ENCODE measurements at regions not wholly inside any gene's neighbourhood (a gene's known extent, or its start where the extent isn't known, plus 50 kb on each side); places are given as distances from the start of the nearest gene placed in this dataset.

DNA sequence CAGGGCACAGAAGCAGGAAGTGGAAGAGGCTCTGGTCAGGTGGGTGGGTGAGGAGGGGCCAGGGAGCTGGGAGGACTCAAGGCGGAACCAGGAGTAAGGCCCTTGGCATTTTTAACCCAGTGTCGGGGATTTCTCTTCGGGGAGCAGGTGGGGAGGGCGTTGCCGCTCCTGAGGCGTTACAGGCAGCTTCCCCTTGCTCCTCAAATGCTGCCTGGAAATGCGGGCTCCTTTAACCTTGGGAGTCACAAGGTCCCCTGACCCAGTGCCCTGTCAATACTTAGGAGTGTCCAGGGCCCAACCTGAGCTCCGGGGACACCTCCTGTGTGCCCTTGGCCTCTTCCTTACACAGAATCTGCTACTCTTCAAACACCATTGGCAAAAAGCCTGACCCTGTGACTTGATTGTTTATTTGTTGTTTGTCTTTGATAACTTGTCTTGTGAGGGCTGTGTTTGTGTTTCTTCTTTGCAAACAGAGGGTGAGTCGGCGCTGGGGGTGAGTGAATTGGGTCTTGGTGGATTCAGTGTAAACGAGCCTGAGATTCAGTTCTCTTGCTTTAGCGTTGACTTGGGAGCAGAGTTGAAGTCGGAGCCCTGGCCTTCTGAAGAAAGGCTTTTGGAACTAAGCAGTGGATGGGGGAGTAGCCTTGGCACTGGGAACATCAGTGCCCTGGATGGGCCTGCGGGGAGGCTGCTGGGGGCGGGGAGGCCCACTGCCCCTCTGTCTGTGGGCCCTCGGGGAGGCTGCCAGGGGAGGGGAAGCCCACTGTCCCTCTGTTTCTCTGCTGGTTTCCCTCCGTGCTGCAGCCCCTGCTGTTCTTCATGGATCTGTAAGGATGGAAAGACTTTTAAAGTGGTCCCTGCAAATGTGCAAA, 300.7 kb upstream of the IRX4 start:
- DNase-seq (ENCODE audit: low read depth): no peak

DNA sequence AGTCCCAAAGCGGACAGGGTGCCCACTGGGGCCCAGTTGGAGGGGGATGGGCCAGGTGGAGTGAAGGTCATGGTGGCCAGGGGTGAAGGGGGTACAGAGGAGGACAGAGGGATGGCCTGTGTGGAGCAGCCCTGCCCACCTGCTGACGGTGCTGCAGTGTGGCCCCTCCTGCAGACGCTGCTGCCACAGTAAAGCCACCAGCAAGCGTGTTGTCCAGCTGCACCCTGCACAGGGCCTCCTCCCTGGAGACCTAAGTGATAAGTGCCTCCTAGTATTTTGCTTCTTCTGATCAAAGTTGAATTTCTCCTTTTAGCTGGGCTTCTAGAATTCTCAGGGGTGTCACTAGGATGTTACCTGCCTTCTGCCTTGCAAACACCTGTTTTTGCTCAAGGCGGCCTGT, 299.3 kb upstream of the IRX4 start:
- no peak for DNase-seq (ENCODE audit: low read depth)

DNA sequence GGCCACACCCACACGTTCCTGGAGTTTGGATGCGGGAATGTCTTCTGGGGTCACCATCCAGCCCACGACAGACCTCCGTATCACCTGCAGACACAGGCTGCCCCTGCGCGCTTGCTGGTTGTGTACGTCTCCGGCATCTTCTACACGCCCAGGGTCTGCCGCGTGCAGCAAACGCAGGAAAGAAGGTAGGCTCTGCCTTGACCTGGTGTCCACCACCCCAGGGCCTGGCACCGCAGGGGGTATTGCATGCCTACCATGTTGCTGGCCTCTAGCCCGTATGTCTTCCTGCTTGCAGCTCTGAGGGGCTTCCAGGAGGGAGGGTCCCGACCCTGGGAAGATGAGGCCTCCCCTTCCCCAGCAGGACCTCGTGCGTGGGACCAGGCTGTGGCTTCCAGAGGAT, 298.8 kb upstream of the IRX4 start:
- no peak for DNase-seq (ENCODE audit: low read depth)

DNA sequence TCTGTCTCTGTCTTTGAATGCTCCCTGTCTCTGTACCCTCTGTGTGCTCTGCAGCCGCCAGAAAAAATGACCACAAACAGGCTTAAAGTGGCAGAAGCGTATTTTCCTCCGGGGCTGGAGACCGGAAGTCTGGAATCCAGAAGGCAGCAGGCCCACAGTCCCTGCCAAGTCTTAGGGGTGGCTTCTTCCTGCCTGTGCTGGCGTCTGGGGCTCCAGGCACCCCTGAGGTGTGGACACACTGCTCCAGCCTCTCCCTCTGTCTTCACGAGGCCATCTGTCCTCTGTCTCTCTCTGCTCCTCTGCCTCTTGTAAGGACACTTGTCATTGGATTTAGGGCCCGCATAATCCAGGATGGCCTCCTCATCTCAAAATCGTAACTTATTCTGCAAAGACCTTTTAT, 298.4 kb upstream of the IRX4 start:
- no peak for DNase-seq (ENCODE audit: low read depth)

DNA sequence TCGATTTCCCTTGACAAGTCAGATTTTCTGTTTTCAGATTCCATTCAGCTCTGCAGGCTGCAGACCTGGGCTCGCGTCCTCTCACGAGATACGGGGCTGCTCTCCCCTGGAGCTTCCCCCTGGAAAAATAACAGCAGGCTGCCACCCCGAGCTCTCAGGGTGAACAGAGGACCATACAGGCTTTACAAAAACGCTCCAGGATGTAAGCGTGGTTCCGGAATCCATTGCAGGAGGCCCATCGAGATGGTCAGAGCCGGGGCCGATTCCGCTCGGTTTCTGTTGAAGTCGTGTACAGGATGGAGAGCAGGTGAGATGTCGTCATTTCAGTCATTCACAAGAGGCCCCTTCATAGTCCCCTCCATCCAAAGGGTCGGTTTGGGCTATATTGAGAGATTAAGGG, 297.7 kb upstream of the IRX4 start:
- DNase-seq (ENCODE audit: low read depth): no peak

DNA sequence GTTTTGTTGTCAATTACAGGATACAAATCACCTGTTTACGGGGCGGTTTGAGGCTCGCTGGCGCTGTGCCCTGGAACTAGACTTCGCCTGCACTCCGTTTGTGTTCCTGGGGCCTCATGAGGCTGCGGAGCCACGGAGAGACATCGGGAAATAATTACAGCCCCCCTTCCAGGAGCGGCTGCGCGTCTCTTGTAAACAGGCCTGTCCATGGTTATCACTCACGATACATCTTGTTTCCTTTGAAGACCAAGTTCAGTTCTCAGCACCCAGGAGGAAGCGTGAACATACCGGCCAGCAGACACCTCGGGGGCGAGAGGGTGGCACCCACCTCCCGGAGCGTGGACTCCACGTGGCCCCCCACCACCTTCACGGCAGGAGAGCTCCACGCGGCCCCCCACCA, 297.1 kb upstream of the IRX4 start:
- no peak for DNase-seq (ENCODE audit: low read depth)

DNA sequence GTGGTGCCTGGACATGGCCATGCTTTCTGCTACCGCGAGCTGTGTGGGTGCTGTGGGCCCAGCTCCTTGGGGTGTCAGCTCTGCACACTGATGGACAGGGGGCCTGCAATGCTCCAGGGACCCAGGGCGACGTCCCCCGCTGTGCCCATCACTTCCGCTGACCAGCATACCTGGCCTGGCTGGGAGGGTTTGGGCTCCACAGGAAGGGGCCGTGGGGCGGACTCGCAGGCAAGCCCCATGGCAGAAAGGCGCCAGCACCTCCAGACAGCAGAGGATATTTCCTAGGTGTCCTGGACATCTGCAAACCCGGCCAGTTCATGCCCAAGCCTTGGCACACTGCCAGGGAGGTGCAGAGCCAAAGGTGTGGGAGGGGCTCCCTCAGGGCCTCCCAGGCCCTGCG, 295.8 kb upstream of the IRX4 start:
- DNase-seq (ENCODE audit: low read depth): no peak

DNA sequence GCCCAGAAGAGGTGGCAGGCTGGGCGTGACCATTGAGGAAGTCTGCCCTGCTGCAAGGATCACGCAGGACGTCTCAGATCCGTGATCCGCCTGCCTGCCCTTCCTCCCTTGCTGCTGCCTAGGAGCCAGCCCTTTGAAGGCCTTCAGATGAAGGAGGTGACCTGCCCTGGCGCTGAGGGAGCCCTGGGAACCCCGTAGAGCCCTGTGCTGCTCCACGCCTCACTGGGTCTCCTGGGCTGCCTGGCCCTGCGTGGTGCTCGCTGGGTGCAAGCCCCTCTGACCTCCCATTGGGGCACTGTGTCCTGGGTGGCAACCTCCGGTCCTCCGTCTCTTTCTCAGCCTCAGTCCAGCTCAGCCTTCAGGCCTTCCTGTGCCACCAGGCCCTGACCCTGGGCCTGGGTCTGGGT, 295.3 kb upstream of the IRX4 start:
- no peak for DNase-seq (ENCODE audit: low read depth)

DNA sequence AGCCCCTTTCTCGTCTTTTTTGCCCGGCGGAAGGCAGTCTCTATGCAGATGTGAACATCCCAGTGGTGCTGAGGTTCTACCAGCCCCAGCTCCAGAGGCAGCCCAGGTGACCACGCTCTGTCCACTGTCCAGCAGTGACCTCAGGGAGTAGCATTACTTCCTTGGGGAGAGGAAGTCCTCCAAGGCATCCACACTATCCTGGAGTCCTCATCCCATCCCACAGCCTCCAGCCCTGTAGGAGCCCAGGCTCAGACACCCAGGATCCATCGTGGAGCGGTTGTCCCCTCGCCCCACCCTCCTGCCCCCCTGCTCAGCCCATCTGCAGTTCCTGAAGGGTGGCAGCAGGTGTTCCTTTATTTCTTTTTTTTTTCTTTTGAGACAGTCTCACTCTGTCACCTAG, 294.5 kb upstream of the IRX4 start:
- DNase-seq (ENCODE audit: low read depth): no peak

DNA sequence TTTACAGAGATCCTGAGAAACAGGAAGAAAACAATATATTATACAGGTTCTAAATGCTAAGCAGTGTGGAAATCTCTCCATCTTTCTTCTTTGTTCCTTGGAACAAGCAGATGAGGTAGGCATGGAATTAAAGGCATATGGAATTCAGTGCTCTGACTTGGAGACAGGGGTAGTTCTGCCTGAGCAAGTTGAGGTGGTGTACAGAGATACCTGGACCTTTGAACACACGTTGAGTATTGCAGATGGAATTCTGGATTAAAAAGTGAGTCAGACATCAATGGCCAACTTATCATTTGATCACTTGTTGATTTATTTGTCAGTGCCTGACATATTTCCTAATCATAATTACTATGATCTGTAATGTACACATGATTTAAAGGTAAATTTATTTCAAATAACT, 293.9 kb upstream of the IRX4 start:
- DNase-seq (ENCODE audit: low read depth): no peak

DNA sequence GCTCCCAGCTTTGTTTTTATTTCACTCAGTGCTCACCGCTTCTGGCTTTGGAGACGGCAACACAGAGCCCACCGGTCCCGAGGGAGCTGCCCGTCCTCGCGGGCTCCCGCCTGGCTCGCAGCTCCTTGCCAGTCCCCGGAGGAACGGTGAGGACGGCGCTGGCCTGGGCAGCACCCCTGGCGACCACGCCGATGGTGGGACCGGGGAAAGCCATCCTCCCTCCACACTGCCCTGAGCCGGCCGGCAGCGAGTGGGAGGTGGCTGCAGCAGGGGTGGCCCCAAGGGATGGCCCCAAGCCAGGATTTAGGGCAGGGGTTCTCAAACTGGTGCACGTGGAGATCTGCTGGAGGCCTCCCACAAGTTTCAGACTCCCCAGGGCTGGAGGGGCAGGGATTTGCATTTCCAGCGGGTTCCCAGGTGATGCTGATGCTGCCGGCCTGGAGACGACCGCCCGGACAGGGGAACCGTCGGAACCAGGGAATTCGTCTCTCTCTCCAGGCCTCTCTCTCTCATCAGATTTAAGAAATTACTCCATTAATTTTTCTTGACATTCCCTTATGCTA, 293.2 kb upstream of the IRX4 start:
- DNase-seq (ENCODE audit: low read depth): no peak

DNA sequence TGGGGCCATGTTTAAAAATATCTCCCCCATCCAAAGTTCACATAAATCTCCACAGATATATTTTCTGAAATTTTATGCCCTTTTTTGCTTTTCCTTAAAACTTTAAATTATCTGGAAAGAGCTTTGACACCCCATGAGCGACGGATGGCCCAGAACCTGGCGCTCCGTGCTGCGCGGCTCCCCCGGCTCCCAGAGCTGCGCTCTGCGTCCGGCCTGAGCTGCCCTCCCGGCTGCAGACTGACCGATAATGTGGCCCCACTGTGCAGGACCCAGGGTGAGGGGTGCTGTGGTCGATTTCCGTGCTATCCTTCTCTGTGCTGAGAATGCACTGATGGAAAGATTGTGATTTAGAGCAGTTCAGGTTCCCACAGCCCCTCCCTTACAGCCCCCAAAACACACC, 292.3 kb upstream of the IRX4 start:
- DNase-seq (ENCODE audit: low read depth): no peak

DNA sequence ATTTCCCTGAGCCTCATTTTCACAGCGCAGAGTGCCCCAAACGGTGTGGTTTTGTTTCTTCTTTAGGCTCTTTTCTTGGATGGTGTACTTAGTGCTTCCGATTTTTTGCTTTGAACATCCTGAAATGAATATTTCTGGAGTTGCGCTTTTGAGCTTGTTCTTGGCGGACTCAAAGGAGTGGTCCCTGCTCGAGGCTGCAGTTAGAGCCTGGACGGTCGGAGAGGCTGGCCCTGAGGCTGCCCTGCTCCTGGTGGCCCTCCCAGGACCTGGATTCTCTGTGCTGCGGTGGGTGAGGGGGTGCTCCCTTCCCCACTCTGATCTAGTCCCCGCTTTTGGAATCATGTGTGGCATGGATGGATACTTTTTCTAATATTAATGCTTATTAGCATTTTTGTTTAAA, 291.8 kb upstream of the IRX4 start:
- DNase-seq (ENCODE audit: low read depth): no peak

DNA sequence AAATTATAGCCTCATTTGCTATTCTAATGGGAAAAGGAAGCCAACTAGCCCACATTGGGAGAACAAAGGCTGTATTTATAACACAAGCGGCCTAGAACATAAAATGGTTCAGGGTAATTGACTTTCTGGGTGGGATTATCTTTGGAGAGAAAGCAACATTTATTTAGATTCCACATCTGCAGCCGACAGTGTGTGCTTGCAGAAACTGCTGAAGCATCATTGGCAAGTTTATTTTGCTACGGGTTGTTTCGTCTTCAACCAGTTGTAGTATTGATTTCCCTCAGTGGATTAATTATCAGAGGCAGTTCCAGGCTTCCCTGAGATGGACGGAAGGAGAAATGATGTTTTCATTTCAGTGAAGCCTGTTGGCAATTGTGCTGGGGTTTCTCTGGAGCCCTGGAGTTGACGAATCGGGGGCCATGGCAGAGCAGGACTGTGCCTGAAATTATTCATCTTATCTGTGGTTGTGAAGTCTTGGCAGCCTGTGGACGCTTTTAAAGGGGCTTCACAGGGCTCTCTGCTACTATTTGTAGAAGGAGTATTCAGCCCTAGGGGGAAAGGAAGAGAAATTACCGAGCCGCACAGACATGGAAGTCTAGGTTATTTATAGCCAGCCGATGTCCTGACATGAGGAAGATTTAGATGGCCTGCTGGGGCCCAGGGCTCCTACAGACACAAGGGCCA, 290.6 kb upstream of the IRX4 start:
- no peak for DNase-seq (ENCODE audit: low read depth)

DNA sequence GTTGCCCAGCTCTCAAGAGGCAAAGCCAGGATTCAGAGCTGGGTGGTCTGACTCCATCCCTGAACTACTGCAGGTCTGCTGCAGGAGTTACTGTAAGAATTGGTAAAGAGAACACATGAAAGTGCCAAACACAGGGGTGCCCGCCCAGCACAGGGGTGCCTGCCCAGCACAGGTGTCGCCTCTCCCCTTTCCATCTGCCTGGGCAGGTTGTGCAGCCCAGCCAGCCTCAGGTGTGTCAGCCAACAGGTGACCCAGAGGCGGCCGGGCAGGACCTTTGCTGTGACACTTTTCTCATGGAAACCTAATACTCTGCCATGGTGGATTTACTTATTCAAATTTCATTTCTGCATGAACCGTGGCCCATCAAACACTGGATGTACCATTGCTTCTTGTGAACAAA, 289.7 kb upstream of the IRX4 start:
- no peak for DNase-seq (ENCODE audit: low read depth)

DNA sequence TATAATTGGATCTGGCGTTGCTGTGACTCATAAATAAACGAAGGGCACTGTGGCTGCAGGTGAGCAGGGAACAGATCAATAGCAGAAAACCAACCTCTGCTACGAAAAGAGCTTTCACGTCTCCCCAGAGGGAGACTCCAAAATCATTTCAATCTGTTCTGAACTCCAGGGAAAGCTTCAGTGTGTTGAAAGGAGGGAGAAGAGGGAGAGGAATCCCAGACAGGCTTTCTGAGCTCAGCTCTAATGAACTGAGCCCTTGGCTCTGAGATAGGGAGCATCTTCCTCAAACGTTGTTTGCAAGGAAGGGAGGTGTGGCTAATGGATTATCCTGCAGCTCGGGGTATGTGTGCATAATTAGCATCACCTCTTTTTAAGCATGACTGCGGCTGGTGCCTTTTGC, 288.0 kb upstream of the IRX4 start:
- no peak for DNase-seq (ENCODE audit: low read depth)

DNA sequence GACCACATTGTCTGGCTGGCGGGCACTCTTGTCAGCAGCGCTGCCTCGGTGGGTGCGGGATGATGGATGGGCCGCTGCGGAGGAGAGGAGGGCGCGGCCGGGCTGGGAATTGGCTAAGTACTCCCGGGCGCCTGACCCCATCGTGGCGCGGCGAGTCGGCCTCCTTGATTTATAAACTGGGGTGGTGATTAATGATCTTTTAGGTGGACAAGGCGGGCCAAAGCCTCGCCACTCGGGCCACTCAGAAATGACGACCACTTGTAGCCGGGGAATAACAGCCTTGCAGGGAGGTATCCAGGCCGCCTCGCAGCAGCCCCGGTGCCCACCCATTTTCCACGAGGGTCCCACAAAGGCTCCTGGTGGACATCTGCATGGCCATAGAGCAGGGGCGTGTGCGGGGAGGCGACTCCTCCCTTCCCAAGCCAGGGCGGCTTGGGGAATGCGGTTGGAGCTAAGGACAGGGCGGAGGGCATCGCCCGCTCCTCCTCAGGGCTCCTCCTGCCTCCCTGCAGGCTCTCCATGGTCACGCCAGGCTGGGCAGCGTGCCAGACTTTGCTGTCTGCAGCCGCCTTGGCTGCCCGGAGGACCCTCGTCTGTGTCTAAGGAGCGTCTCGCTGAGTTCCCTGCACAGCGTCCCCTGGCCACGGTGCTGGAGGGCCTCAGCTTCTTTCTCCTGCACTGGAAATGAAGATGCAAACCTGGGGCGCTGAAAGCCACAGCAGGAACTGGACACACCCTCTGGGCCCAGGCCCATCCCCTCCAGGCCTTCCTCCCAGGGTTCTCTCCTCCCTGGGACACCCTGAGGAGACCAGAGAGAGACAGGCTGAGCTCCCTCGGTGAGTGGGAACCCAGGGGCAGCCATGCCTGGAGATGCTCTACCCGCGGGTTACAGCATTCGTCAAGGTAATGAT, 287.4 kb upstream of the IRX4 start:
- DNase-seq (ENCODE audit: low read depth): no peak

DNA sequence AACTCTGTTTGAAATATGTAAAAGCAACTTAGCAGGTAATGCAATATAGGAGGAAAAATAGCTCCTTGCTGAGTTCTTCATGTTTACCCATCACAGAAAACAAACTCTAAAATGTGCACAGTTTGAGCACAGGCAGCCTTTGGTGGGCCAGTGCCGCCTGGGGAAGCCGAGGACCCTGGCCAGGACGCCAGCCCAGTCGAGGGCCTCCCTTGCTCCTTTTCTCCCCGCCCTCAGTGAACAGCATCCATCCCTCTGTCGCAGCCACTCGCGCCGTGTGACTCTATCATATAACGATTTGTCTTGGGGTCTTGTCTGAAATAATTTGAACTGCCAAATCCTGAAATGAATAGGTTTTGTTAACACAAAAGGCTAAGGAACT, 286.7 kb upstream of the IRX4 start:
- no peak for DNase-seq (ENCODE audit: low read depth)

DNA sequence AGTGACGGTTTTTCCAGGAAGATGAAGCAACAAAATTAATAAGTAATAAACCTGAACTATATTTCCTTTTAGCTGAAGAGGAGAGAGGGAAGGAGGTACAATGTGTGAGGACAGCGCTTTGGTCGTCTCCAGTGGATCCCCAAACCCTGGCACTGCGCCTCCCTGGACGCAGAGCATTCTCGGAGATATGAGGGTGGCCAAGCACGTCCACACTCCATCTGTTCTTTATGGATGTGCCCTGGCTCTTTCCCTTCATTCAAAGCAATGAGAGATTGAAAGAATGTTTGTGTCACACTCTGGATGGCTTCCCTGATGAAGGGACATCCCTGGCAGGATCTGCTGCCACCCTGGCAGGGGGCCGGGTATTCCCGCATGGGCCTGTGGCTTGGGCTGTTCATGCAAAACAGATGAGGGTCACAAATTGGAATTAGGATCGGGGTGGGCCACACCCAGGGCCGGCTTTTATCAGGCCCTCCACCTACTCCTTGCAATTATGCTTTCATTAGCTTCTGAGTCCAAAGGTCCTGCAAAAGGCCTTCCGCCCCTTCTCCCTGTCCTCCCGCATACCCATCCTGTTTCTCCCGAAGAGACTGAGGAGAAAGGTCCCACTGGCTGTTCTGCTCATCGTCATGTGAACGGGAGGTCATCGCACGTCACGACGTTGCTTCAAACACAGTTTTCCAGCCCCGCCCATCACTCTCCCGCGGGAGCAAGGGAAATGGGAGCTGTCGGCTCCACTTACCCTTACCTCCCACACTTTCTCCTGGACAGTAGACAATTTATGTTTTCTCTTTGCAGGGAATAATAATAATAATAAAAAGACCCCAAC, 286.1 kb upstream of the IRX4 start:
- no peak for DNase-seq (ENCODE audit: low read depth)

DNA sequence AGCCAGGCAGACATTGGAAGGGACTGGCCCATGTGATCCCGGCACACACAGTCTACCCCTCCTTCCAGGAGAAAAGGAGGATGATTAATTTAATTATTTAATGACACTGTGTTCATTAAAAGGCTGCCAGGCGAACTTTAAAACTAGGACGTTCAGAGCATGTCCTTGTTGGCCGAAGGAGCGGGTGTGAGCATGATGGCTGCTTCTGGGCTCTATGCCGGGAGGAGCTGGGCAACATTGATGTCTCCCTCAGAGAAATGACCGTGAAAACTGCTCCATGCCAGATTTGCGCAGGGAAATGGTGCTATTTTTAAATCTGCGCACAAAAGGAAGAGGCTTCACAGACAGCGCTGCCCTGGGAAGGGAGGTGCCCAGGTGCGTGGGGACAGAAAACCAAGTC, 284.9 kb upstream of the IRX4 start:
- DNase-seq (ENCODE audit: low read depth): no peak

DNA sequence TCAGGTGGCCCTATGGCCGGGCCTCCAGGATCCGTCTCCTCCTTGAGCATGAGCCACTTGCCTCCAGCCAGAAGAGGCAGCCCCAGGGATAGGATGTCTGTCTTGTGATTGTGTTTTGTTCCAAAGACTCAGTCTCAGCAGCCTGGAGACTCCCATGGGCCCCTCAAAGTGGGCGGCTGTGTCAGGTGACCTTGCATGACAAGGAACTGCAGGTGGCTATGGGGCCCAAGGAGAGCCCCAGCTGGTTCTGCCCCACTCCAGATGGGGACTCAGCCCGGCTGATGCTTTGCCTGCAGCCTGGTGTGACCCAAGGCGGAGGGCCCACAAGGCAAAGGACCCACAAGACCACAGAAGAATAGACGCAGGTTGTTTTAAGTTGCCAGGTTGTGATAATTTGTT, 284.3 kb upstream of the IRX4 start:
- no peak for DNase-seq (ENCODE audit: low read depth)

Measured in stimulated activated CD8-positive, alpha-beta memory T cell treated with anti-CD3 and anti-CD28 coated beads, Interleukin-15, amount 100 ng/mL, for 24 hours (primary cell).